ENCODE measurements at regions not wholly inside any gene's neighbourhood (a gene's known extent, or its start where the extent isn't known, plus 50 kb on each side); places are given as distances from the start of the nearest gene placed in this dataset.
"Not testable (repeated sequence)": the region's sequence is repeated elsewhere in the genome, so short reads cannot be mapped to it uniquely, and the experiment has no call there.

GRCh38 chr5:101212942-101213514 lies 309.9 kb upstream of the ST8SIA4 start:
- Mint-ChIP-seq H3K9me3 (ENCODE audit: unreplicated experiment) (peaks cover 5% of the 10 kb centered on the region), H3K4me3 (ENCODE audit: unreplicated experiment) (no peak overlapping the region), H3K36me3 (ENCODE audit: insufficient read depth, unreplicated experiment) (no peaks in the 10 kb centered on the region), H3K27ac (ENCODE audit: unreplicated experiment) (no peak overlapping the region), H3K27me3 (ENCODE audit: insufficient read depth, unreplicated experiment) (no peaks in the 10 kb centered on the region), H3K4me1 (ENCODE audit: low read depth, unreplicated experiment) (no peaks in the 10 kb centered on the region)
- ChIA-PET CTCF (no interaction called here), POLR2A (no interaction called here)
- intact Hi-C loops (cut with micrococcal nuclease; ENCODE audit: unreplicated experiment) = no loop called here
- H3K9me3 ChIP-seq = 0 out of 2 replicates have a peak, but pooled peaks cover 3% of the 10 kb centered on the region
- H3K27me3 ChIP-seq (replicated peaks; ENCODE audit: control insufficient read depth, insufficient read depth, low read length) = no peaks in the 10 kb centered on the region
- no TSS peak for BruUV-seq (replicated peaks)
- H3K4me3 ChIP-seq (ENCODE audit: low read depth, low read length) = no peak overlapping the region
- no peaks in the 10 kb centered on the region for H3K36me3 ChIP-seq (ENCODE audit: control insufficient read depth, insufficient read depth, low read length)
- TF ChIP-seq, protein P1, sequence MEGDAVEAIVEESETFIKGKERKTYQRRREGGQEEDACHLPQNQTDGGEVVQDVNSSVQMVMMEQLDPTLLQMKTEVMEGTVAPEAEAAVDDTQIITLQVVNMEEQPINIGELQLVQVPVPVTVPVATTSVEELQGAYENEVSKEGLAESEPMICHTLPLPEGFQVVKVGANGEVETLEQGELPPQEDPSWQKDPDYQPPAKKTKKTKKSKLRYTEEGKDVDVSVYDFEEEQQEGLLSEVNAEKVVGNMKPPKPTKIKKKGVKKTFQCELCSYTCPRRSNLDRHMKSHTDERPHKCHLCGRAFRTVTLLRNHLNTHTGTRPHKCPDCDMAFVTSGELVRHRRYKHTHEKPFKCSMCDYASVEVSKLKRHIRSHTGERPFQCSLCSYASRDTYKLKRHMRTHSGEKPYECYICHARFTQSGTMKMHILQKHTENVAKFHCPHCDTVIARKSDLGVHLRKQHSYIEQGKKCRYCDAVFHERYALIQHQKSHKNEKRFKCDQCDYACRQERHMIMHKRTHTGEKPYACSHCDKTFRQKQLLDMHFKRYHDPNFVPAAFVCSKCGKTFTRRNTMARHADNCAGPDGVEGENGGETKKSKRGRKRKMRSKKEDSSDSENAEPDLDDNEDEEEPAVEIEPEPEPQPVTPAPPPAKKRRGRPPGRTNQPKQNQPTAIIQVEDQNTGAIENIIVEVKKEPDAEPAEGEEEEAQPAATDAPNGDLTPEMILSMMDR (IDR thresholded peaks at IDR 0.05; ENCODE audit: insufficient read depth in 1 of 2, low read depth in 1 of 2, low read length in 1 of 2, severe bottlenecking in 1 of 2, unreplicated experiment in 1 of 2) = no peak
- no peak for DNase-seq
- no peaks in the 10 kb centered on the region for H3K4me1 ChIP-seq

- H3K9me3 Mint-ChIP-seq (ENCODE audit: unreplicated experiment) = peaks cover 18% of the 10 kb centered on the region
- intact Hi-C loops (cut with micrococcal nuclease; ENCODE audit: unreplicated experiment) = no loop called here
- H3K4me3 Mint-ChIP-seq (ENCODE audit: unreplicated experiment) = no peak overlapping the region
- H3K27me3 Mint-ChIP-seq (ENCODE audit: insufficient read depth, unreplicated experiment) = no peaks in the 10 kb centered on the region
- TF ChIP-seq, protein P1 (IDR thresholded peaks at IDR 0.05; ENCODE audit: insufficient read depth in 1 of 2, low read depth in 1 of 2, low read length in 1 of 2, severe bottlenecking in 1 of 2, unreplicated experiment in 1 of 2) = no peak
- no peak overlapping the region for H3K27ac Mint-ChIP-seq (ENCODE audit: unreplicated experiment)
- no peaks in the 10 kb centered on the region for H3K36me3 ChIP-seq (ENCODE audit: control insufficient read depth, insufficient read depth, low read length)
- no peak overlapping the region for H3K4me3 ChIP-seq (ENCODE audit: low read depth, low read length)
- no peaks in the 10 kb centered on the region for H3K4me1 Mint-ChIP-seq (ENCODE audit: low read depth, unreplicated experiment)
- BruUV-seq (replicated peaks) = no TSS peak
- H3K9me3 ChIP-seq = no peaks in the 10 kb centered on the region
- CTCF ChIA-PET = no interaction called here
- POLR2A ChIA-PET = no interaction called here
- no peaks in the 10 kb centered on the region for H3K27me3 ChIP-seq (replicated peaks; ENCODE audit: control insufficient read depth, insufficient read depth, low read length)
- no peaks in the 10 kb centered on the region for H3K36me3 Mint-ChIP-seq (ENCODE audit: insufficient read depth, unreplicated experiment)
- no peaks in the 10 kb centered on the region for H3K4me1 ChIP-seq
- no peak for DNase-seq
Measured at GRCh38 chr5:101206534-101206933, 303.5 kb upstream of the ST8SIA4 start.

GRCh38 chr5:101205065-101205464 lies 302.0 kb upstream of the ST8SIA4 start:
- H3K9me3 Mint-ChIP-seq (ENCODE audit: unreplicated experiment) = peaks cover 18% of the 10 kb centered on the region
- H3K4me1 Mint-ChIP-seq (ENCODE audit: low read depth, unreplicated experiment); H3K4me3 Mint-ChIP-seq (ENCODE audit: unreplicated experiment); BruUV-seq (replicated peaks); H3K27me3 Mint-ChIP-seq (ENCODE audit: insufficient read depth, unreplicated experiment); H3K4me1 ChIP-seq; DNase-seq; H3K27ac Mint-ChIP-seq (ENCODE audit: unreplicated experiment); intact Hi-C loops (cut with micrococcal nuclease; ENCODE audit: unreplicated experiment); CTCF ChIA-PET; H3K36me3 ChIP-seq (ENCODE audit: control insufficient read depth, insufficient read depth, low read length); H3K4me3 ChIP-seq (ENCODE audit: low read depth, low read length); H3K36me3 Mint-ChIP-seq (ENCODE audit: insufficient read depth, unreplicated experiment); H3K9me3 ChIP-seq; H3K27me3 ChIP-seq (replicated peaks; ENCODE audit: control insufficient read depth, insufficient read depth, low read length); POLR2A ChIA-PET: not testable (repeated sequence)

GRCh38 chr5:101180365-101180764 lies 277.3 kb upstream of the ST8SIA4 start:
- H3K4me3 Mint-ChIP-seq (ENCODE audit: unreplicated experiment); H3K27me3 ChIP-seq (replicated peaks; ENCODE audit: control insufficient read depth, insufficient read depth, low read length); H3K27me3 Mint-ChIP-seq (ENCODE audit: insufficient read depth, unreplicated experiment); CTCF ChIA-PET; BruUV-seq (replicated peaks); DNase-seq; H3K36me3 ChIP-seq (ENCODE audit: control insufficient read depth, insufficient read depth, low read length); H3K4me1 Mint-ChIP-seq (ENCODE audit: low read depth, unreplicated experiment); H3K4me1 ChIP-seq; intact Hi-C loops (cut with micrococcal nuclease; ENCODE audit: unreplicated experiment); POLR2A ChIA-PET; H3K4me3 ChIP-seq (ENCODE audit: low read depth, low read length); H3K27ac Mint-ChIP-seq (ENCODE audit: unreplicated experiment); H3K36me3 Mint-ChIP-seq (ENCODE audit: insufficient read depth, unreplicated experiment): not testable (repeated sequence)
- H3K9me3 ChIP-seq = 0 out of 2 replicates have a peak, but pooled peaks cover 10% of the 10 kb centered on the region
- peaks cover 12% of the 10 kb centered on the region for H3K9me3 Mint-ChIP-seq (ENCODE audit: unreplicated experiment)
